C4-2B (cell line): ENCODE measurements at regions not wholly inside any gene's neighbourhood (a gene's known extent, or its start where the extent isn't known, plus 50 kb on each side); places are given as distances from the start of the nearest gene placed in this dataset.

ENCODE experiments used
- H3K27ac ChIP-seq: fragments of 450-650 bp; 2 replicates; pipeline ENCODE4 v1.5.1; 2017
- ZFX ChIP-seq: fragments of 450-650 bp; IDR thresholded peaks from 2 replicates; pipeline ENCODE4 v1.6.1; 2017
- TF ChIP-seq, protein P1 (sequence below): fragments of 450-650 bp; conservative IDR thresholded peaks from 2 replicates; pipeline ENCODE4 v1.5.1; 2017; ENCODE audit warnings: mild to moderate bottlenecking

- no peak overlapping the region for H3K27ac ChIP-seq
- no peak for TF ChIP-seq ZFX
- TF ChIP-seq, protein P1, sequence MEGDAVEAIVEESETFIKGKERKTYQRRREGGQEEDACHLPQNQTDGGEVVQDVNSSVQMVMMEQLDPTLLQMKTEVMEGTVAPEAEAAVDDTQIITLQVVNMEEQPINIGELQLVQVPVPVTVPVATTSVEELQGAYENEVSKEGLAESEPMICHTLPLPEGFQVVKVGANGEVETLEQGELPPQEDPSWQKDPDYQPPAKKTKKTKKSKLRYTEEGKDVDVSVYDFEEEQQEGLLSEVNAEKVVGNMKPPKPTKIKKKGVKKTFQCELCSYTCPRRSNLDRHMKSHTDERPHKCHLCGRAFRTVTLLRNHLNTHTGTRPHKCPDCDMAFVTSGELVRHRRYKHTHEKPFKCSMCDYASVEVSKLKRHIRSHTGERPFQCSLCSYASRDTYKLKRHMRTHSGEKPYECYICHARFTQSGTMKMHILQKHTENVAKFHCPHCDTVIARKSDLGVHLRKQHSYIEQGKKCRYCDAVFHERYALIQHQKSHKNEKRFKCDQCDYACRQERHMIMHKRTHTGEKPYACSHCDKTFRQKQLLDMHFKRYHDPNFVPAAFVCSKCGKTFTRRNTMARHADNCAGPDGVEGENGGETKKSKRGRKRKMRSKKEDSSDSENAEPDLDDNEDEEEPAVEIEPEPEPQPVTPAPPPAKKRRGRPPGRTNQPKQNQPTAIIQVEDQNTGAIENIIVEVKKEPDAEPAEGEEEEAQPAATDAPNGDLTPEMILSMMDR = no peak
Measured at GRCh38 chr4:144202081-144202480, 61.6 kb upstream of the GYPA start.

DNA sequence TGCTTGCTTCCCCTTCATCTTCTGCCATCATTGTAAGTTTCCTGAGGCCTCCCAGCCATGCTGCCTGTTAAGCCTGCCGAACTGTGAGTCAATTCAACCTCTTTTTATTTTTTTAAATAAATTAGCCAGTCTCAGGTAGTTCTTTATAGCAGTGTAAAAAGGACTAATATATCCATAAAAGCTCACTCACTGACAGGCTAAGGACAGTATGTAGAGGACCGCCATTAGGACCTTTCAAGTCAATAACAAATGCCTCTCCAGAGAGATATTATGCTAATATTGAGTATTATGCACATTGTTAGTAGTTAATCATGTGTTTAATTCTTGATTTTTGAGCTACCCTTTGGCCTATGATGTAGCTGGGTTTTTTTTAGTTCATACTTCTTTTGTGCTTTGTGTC, 62.6 kb upstream of the GYPA start:
- TF ChIP-seq, protein P1 = no peak
- no peak for TF ChIP-seq ZFX
- no peak overlapping the region for H3K27ac ChIP-seq

DNA sequence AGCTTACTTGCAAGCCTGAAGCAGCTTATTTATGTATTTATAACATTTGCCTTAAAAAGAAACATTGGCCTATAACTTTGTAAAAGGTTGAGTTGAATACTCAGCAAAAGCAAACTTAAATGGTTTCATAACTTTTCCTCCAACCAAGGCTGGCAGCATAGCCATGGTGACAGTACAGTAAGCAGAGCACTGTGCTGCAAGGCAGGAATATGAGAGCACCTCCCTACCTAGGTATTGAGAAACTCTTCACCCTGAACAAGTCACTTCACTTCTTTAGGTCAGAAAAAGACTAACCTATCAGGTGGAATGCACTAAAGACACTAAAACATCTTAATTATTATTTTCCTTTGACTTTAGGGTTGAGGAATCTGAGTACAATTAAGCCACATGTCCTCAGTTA, 63.9 kb upstream of the GYPA start:
- H3K27ac ChIP-seq = no peak overlapping the region
- TF ChIP-seq, protein P1 = no peak
- TF ChIP-seq ZFX = no peak

DNA sequence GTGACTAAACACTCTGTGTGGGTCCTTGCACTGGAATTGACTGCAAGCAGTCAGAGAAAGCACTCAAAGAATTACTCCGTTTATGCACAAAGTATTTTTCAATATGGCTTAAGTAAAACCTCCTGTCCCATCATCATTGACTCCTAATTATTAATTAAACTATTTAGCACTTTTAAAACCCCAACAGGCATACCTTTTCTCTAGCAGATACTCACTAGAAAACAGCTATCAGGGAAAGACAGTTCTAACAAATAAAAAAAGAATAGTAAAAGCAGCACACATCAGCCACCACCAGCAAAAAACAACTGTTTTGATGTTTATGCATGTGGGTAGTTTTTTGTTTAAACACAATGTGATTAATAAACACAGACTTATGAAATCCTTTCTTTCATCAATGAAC, 66.2 kb upstream of the GYPA start:
- no peak for TF ChIP-seq ZFX
- TF ChIP-seq, protein P1 = no peak

DNA sequence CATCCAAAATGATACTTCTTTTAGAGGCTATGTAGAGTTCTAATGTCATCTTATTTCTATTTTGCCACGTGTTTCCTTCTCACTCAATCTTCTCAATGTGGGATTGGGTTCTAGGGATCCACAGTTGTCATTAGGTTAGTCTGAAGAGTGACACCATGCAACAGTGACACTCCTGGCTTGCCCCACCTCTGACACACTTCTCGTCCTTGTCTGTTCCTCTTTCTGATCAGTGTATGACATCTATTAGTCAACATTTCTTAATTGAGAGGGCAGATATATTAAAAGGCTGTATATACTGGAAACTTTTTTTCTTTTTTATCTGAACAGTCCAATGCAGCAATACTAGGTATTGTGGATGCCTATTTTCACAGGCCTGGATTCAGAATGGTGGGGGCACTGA, 67.6 kb upstream of the GYPA start:
- TF ChIP-seq, protein P1 = no peak
- TF ChIP-seq ZFX = no peak

More for the DNA sequence above, 66.2 kb upstream of the GYPA start:
- H3K27ac ChIP-seq = no peak overlapping the region

DNA sequence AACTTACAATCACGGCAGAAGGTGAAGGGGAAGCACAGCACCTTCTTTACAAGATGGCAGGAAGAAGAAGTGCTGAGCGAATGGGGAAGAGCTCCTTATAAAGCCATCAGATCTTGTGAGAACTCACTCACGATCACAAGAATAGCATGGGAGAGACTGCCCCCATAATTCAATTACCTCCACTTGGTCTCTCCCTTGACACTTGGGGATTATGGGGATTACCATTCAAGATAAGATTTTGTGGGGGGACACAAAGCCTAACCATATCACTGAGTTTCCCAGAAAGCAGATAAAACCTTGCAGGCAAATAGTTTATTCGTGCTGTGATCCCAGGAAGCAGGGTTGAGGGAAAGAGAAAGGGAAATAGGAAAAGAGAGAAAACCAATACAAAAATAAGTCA, 69.0 kb upstream of the GYPA start:
- TF ChIP-seq, protein P1 = no peak
- TF ChIP-seq ZFX = no peak
- H3K27ac ChIP-seq = no peak overlapping the region

More for the DNA sequence above, 67.6 kb upstream of the GYPA start:
- no peak overlapping the region for H3K27ac ChIP-seq

DNA sequence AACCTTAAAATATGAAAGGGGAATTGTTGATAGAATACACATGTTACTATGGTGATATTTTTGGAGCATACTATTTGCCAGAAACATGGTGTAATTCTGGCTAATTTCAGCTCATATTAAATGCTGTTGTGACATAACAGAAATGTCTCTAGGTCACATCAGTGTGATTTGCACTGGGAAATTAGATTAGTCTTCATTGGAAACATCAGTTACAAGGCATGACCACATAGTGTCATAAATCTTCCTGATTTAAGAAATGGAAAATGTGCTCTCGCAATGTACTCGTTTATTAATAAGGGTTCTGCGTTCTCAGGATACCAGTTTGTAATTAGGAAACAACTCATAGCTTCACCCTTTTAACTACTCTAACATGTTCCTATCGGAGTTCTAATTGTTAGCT, 72.9 kb upstream of the GYPA start:
- TF ChIP-seq, protein P1 = no peak
- no peak for TF ChIP-seq ZFX
- no peak overlapping the region for H3K27ac ChIP-seq
